GM04503 (cell line): ENCODE measurements at regions not wholly inside any gene's neighbourhood (a gene's known extent, or its start where the extent isn't known, plus 50 kb on each side); places are given as distances from the start of the nearest gene placed in this dataset.

ENCODE experiments used
- DNase-seq: peaks from one replicate; pipeline ENCODE4 v3.0.0-alpha.2; 2012; ENCODE audit warnings: low read depth

DNA sequence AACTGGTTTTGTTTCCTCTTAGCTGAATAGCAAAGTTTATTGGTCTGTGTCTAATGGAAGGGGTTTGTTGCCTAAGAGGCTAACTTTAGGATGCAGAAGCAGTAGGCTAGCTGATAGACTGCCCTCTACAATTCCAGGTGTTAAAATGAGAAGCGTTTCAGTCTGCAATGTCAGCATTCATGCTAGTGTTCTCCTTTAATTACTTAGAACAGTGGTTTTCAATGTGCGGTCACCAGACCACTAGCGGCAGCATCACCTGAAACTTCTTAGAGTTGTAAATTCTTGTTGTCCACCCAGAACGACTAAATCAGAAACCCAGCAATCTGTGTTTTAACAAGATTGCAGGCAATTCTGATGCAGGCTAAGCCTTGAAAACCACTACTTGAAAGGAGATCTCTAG is 392.9 kb downstream of the IPMK start:
- DNase-seq, result no peak

DNA sequence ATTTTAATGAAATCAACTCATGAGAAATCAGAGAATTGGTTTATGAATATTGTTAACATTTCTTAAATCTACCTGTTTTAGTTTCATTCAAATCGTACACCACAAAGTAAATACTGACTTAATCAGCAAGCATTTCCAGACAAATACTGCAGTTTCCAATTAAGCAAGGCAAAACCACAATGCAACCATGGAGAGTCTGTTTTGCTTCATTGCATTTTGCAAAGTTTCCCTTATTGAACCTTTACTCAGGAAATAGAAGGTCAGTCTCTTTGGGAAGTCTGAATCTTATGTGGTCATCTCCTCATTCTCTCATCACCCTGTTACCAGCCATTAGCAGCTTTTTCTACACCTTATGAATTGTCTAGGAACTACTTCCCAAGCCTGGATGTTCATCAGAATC is 400.5 kb downstream of the IPMK start:
- DNase-seq, result no peak

DNA sequence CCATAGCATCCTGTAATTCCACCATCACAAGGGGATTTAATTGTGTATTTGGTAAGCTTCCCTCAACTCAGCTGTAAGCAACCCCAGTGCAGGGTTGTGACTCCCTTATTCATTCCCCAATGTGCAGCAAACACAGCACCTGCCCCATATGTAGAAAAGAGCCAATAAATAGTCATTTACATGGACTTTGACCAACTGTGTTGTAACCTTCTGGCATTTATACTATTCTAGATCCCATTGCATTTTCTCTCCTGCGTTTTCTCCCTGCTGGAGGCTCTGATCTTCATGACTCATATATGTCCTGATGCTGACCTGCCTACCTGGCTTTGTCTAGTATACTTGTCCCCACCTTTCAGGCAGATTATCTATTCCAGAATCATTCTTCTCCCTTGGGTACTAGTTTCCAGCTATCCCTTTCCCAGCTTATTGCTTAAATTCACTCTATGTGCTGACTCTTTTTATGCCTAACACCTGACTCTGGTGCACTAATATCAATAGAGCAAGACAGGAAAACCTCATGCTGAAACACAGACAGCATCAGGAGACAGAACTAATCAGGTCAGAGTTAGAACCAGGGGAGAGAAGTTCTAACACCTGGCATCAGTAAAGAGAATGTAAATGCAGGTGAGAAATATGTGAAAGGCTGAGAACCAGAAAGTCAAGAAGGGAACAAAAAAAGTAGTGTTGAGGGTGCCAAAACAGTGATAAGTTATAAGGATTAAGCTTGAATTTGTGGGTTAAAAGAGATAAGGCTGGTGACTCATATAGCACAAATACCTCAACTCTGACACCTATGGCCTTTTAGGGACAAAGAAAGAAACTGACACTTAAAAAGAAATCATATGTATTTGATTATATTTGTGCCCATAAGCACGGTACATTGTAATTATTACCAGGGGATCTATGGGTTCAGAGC is 402.7 kb downstream of the IPMK start:
- no peak for DNase-seq

DNA sequence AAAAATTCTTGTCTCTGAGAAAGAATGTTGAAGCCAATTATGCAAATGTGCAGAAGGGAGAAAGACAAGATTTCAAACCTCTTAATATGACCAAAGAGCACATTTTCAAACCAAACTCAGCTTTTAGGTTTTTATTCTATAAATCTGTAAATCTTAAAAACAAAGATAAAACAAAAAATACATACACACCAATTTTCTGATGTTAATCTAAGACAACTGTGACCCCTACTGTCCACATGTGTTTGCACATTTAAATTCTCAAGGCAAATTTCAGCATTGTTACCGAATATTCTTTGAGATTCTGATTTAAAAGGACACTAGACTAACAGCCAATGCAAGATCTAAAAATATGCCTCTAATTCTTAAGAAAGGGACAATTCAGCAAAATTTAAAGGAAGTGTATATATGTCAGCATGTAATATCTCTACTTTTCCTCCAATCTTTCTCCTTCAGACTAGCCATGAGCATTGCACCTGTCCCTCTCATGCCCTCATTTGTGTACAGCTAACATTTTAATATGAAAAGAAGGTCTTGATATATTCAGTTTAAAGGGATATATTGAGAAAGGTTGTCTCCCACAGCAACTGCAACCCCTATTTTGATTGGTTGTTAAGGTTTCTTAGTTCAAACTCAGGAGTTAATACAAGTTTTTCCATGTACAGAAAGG is 417.9 kb downstream of the IPMK start:
- no peak for DNase-seq

DNA sequence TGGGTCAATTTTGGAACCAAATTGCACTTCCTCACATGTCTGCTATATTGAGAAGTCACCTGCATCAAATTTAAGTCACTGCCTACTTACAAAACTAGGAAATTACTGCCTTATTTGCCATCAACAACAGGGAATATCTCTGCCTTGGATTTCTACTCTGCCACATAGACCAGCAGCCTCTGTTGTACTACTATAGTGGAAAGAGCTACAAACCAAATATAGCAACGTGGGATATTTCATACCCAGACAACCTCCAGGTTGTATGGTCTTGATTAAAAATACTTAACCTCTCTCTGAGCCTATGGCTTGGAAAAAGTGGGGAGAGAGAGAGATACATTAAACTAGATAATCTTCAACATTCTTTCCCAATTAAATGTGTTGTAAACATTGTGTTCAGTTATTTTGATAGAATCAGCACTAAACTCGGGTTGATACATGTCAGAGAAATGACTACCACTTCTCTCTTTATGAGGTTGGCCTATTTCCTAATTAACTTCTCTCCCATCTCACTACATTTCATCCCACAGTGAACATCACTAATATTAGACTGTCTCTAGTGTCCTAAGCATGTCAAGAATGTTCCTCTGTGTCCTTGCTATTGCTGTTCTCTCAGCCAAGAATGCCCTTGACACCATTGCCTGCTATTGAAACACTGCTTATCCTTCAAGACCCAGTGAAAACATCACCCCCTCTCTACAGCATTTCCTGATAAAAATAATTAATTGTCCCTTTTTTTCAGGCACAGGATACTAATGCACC is 421.2 kb downstream of the IPMK start:
- no peak for DNase-seq

DNA sequence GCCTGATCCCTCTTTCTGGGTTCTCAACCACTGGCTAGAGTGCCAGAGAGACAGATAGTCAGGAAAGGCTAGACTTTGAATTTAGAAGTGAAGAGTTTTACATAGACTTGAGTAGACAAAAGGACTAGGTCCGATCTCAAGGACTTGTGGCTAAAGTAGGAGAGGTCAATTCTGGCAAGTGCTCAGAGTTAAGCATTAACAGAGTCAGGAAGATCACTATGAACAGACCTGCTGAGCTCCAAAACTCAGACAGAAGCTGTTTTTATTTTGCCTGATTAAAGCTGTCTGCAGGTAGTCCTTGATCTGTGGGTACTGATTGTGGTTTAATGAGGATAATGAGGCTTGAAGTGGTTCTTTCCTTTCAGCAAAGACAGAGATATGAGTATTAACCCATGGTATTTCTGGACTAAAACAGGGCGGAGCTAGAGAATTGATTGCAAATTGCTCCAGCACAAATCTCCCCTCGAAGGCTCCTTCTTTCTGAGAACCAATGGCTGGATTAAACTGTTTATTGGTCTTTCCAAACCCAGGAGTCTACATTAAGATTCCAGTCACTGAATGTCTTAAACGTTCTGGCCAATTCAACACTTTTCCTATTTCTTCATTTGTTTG is 423.2 kb downstream of the IPMK start:
- DNase-seq, result no peak

DNA sequence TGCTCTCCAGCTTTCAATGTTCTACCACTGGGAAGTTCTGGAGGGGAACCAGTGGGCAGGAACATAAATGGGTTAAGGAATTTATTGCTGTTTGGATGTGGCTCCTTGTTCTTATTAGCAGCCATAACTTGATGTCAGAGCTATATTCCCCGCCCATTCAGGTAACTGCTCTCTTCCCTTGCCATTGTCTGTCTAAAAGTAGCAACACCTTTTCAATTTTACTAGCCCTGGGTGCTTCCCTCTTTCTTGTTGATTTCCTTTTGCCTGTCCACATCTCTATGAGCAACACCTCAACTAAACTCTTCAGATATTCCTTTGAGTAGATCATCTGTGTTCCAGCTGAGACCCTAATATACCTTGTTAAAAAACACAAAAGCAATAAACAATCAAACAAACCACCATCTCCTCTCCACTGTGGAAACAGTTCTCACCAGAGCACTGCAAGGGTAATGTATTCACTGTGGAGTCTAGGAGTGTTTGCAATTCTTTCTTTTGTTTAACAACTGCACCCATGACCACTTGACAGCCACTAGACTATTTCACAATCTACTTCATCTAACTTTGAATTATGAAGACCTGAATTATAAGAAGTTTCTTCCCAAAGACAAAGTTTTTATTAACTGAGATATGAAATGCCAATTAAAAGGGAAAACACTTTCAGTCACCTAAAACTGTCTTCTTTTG is 436.7 kb downstream of the IPMK start:
- no peak for DNase-seq

DNA sequence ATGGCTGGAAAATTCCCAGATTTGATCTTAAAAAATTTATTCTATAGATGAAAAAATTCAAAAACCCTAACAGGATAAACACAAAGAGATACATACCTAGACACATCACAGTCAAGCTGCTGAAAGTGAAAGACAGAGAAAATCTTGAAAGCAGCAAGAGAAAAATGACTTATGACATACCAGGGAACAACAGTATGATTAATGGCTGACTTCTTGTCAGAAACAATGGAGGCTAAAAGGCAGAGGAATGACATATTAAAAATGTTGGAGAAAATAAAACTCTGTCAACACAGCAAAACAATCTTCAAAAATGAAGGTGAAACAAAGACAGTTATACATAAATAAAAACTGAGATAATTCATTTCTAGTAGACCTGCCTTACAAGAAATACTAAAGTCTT is 442.7 kb downstream of the IPMK start:
- no peak for DNase-seq

DNA sequence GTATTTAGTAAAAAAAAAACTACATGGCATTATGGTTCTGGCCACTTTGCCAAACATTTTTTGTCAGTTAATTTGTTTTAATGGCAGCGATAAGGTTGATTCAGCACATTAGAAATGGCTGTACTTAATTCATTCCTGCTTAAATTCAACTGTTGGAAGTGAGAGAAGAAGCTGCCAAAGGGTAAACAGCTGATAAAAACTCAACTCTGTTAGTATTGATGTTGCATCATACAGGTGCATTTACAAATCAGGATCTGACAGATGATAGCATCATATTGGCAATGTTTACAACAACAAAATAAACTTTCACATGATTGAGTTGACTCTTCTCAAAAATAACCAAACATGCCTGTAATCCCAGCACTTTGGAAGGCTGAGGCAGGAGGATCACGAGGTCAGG is 444.3 kb downstream of the IPMK start:
- no peak for DNase-seq

DNA sequence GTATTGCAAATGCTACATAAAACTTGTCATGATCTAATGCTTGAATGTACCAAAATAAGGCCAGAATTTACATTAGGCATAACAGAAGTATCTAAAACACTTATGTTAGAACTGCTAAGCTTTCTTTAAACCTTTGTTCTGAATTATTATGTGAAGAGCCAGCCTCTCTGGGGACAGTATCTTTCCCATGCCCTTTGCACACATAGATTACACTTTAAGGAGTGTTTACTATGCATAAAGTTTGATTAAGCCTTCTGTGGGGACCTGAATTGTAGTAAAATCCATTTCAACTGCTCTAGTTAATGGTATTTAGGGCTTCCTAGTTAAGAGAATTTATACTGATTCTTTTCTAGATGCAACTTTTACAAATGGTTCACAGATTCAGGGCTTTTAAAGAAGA is 444.7 kb downstream of the IPMK start:
- no peak for DNase-seq

DNA sequence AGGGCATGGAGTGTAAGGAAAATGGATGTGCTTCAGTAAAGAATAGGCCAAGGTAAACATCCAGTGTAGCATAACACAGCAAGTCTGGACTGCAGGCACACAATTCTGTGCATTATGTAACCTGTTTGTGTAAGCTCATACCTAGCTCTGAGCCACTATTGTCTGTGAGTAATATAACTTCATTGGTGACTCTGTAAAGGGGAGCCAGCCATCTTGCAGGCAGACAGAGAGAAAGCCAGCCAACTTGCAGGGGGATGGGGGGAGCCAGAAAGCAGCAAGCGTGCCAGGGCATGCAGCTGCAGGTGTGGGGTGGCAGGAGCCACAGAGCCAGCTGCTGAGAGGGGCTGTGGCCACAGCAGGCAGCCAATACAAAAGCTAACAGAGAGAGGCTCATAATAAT is 449.2 kb downstream of the IPMK start:
- no peak for DNase-seq

DNA sequence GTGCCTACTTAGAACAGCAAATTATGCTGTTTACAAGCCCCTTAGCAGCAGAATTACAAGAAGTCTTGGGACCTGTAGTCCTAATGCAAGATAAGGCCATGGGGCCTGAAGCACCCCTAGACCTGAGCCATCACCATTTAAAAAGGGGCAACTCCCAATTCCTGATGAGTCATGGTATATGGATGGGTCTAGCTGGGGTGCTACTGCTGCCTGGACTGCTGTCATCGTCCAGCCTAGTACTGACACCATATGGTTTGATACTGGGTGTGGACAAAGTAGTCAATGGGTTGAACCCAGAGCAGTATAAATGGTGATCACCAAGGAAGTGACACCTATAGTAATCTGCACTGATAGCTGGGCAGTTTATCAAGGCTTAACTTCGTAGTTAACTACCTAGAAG is 450.0 kb downstream of the IPMK start:
- DNase-seq, result no peak

DNA sequence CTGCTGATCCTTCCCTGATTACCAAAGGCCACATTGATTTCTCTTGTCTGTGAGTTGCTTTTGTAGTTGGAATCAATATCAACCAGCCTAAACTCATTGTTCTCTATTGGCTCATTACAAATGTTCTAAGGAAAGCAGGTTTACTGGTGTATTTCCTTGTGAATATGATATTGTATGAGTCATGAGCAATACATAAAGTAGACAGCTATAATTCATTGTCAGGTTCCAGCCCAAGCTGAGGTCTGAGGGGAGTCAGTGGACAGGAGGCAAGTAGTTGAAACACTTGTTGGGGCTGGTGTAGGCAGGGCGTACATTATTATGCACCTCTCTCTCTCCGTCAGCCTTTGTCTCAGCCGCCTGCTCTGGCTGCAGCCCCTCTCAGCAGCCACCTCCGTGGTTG is 451.7 kb downstream of the IPMK start:
- no peak for DNase-seq

DNA sequence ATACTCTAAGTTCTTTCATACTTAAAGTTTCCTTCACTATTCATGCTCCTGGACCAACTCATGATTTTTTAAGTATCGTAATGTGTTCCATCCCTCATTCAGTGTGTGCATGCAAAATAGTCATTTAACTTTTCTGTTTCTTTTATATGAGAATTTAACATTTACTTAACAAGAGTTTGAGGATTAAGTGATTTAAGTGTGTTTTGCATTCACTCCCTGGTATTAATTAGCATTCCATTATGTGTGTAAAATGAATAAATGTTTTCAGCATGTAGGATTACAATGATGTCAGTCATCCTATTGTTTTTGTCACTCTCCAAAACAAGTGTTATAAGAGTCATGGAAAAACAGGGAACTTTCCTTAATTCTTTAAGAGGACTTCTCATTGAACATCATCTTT is 457.7 kb downstream of the IPMK start:
- no peak for DNase-seq

DNA sequence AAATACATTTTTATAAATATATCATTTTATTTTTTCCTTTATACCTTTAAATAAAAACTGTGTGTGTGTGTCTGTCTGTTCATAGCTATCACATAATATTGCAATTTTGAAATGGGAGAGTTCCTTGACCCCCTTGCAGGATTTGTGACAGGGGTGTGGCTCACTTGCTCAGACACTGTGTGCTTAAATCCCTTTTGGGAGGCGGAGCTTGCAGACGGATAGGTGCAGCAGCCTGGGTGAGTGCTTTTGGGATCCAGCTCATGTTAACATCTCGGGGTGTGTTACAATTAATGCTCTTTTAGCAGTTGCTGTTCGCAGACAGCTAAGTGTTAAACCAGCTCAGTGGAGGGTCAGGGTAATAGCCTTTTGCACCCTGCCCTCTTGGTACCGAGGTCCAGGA is 459.8 kb downstream of the IPMK start:
- DNase-seq, result no peak

DNA sequence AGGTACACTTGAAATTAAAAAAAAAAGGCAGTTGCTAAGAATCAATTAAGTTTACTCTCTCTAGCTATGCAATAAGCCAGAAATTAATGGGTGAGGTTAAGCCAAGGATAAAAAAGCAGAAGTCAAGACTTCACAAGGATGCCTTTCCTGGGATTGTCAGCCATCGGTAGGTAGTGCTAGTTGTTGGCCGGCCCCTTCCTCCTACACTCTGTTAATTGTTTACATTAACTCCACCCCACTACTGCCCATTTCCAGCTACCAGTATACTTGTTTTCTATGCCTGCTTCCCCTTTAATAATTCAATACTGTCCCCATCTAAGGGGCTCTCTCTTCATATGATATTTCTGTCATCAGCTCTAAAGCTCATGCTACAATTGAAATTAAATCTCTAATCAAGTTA is 461.0 kb downstream of the IPMK start:
- no peak for DNase-seq

DNA sequence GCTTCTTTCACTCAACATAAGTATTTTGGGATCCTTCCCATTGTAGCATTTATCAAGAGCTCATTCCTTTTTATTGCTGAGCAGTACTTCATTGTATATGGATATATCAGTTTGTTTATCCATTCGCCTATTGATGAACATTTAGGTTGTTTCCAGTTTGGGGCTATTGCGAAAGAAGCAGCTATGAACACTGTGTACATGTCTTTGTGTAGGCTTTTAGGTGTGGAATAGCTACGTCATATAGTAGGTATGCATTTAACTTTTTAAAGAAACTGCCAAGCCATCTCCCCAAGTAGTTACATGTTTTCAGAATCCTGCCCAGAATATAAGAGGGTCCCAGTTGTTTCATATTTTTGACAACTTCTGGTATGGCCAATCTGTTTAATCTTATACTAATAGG is 468.1 kb downstream of the IPMK start:
- DNase-seq, result no peak

DNA sequence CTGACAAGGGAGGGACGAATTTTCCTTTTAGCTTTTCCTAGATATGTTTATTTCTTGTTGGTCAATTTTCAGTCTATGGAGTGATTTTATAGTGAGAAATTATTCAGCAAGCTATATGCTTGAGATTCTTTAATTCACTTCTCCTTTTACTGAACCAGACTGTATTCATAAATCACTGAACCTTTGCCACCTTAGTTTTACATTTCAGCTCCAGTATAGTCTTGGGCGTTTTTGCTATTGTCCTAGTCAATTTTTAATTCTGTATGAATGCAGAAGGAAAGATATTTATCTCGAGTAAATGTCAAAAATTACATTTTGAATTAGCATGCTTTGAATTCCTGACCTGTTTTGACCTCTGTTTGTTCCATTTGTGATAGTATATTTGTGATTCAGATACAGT is 468.9 kb downstream of the IPMK start:
- no peak for DNase-seq

DNA sequence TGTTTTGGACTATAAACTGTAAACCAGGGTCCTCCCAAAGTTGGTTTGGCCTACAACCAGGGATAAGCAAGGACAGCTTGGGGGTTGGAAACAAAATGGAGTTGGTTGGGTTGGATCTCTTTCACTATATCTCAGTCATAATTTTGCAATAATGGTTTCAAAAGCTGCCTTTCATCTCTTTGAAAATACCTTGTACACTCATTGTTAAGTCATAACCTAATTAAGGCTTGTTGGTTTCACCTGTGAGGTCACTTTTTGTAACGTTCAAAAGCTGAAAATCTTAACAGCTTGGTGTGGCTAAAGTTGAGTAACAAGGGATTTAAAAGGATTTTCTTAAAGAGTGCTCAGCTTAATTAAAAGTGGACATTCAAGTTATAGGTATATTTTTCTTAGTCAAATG is 476.1 kb downstream of the IPMK start:
- DNase-seq, result no peak

DNA sequence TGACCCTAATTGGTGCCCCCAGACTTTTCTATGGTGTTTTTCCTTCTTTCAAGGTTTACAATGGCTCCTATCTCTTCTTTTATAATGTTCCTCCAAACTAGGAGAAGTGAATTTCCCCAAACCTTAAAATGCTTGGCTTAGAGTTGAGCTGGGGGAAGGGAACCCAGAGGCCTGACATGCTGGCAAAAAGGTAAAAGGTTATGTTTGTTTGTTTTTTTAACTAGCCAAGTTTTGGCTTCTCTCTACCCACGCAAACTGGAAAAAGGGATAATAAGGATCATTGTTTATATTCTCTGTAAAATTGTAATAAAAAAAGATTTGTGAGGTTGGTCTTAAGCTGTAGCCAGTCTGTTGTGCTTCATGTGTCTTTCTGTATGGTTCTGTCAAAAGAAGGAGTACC is 477.0 kb downstream of the IPMK start:
- DNase-seq, result no peak

DNA sequence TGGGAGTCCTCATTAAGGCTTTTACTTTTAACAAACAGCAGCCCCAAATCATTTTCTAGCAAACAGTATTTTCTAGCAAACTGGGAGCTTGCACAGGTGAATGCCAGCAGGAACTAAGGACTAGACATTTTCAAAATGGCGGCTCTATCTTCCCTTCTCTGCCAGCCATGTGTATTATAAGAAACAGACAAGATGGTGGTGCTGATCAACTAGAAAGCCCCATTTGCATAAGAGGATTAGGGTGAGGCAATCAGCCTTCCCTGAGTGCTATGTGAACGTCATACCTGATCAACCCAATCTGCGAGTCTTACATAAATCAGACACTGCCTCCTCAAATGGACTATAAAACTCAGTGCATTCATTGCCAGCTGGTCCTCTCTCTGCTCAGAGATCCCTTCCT is 479.6 kb downstream of the IPMK start:
- no peak for DNase-seq
